Hepatocyte (in vitro differentiated cells): ENCODE measurements at regions not wholly inside any gene's neighbourhood (a gene's known extent, or its start where the extent isn't known, plus 50 kb on each side); places are given as distances from the start of the nearest gene placed in this dataset.

ENCODE experiments used
- DNase-seq: peaks from one replicate; pipeline ENCODE4 v3.0.0-alpha.2; 2016; ENCODE audit warnings: low spot score
- H2AFZ ChIP-seq: fragments of 200-600 bp; sonication (generic); 2 replicates; pipeline ENCODE4 v1.6.0; 2016; ENCODE audit warnings: antibody characterized with exemption, mild to moderate bottlenecking
- H3K27ac ChIP-seq: fragments of 200-600 bp; sonication (generic); 2 replicates; pipeline ENCODE4 v1.5.1; 2016; ENCODE audit warnings: mild to moderate bottlenecking
- H3K27me3 ChIP-seq: fragments of 200-600 bp; sonication (generic); 2 replicates; pipeline ENCODE4 v1.6.1; 2016
- H3K36me3 ChIP-seq: fragments of 200-600 bp; sonication (generic); replicated peaks from 2 replicates; pipeline ENCODE4 v1.5.1; 2016; ENCODE audit warnings: low read depth; ENCODE audit not compliant: insufficient read depth
- H3K4me1 ChIP-seq: fragments of 200-600 bp; sonication (generic); 2 replicates; pipeline ENCODE4 v1.5.1; 2016; ENCODE audit warnings: mild to moderate bottlenecking, moderate library complexity; ENCODE audit not compliant: insufficient read depth
- H3K4me2 ChIP-seq: fragments of 200-600 bp; sonication (generic); 2 replicates; pipeline ENCODE4 v1.6.0; 2016
- H3K4me3 ChIP-seq: fragments of 200-600 bp; sonication (generic); 2 replicates; pipeline ENCODE4 v1.5.1; 2016; ENCODE audit warnings: mild to moderate bottlenecking
- H3K79me2 ChIP-seq: fragments of 200-600 bp; sonication (generic); 2 replicates; pipeline ENCODE4 v1.6.0; 2017; ENCODE audit warnings: mild to moderate bottlenecking
- H3K9me2 ChIP-seq: fragments of 200-600 bp; sonication (generic); replicated peaks from 2 replicates; pipeline ENCODE4 v1.6.0; 2017; ENCODE audit warnings: mild to moderate bottlenecking; ENCODE audit not compliant: insufficient read depth
- H3K9me3 ChIP-seq: fragments of 200-600 bp; sonication (generic); 2 replicates; pipeline ENCODE4 v1.5.1; 2016; ENCODE audit warnings: low read depth, mild to moderate bottlenecking
- H4K20me1 ChIP-seq: fragments of 200-600 bp; sonication (generic); 2 replicates; pipeline ENCODE4 v1.6.0; 2016; ENCODE audit warnings: mild to moderate bottlenecking; ENCODE audit not compliant: insufficient read depth, poor library complexity, severe bottlenecking
- CTCF ChIP-seq: fragments of 200-600 bp; sonication (generic); IDR thresholded peaks from 2 replicates; pipeline ENCODE4 v1.5.1; 2016; ENCODE audit warnings: antibody characterized with exemption, mild to moderate bottlenecking; ENCODE audit not compliant: poor library complexity
- EZH2 ChIP-seq: fragments of 200-600 bp; sonication (generic); IDR thresholded peaks from 2 replicates; pipeline ENCODE4 v1.6.1; 2016; ENCODE audit warnings: antibody characterized with exemption, mild to moderate bottlenecking, borderline replicate concordance
- EZH2phosphoT487 ChIP-seq: fragments of 200-600 bp; sonication (generic); IDR thresholded peaks from one replicate; pipeline ENCODE4 v1.6.1; 2018; ENCODE audit warnings: antibody characterized with exemption, mild to moderate bottlenecking, low read depth, moderate library complexity; ENCODE audit not compliant: unreplicated experiment, severe bottlenecking
- WGBS: methylation state at CpG from one replicate; pipeline ENCODE4 v1.1.6; 2016; ENCODE audit warnings: low lambda C conversion rate; ENCODE audit errors: missing lambda C conversion rate; 5-methylcytosine and 5-hydroxymethylcytosine counted together

DNA sequence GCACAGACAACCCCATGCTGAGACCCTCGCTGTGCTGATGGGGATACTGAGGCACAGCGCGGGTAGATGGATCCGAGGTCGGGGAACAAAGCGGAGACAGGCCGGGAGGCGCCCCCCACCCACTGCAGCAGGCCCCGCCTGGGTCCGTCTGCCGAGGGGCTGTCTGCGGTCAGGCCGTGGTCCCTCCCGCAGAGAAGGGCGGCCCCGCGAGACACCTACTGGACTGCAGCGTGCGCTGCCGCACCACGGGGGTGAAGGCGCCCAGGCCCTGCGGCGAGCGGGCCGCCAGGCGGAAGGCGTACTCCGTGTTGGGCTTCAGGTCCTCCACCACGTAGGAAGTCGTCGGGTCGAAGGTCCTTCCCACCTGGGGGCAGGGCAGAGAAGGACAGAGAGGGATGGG is 101.9 kb downstream of the PTPRS start:
- Histone ChIP-seq H3K36me3 (no peaks in the 10 kb centered on the region), H3K4me2 (no peak overlapping the region), H3K9me2 (no peaks in the 10 kb centered on the region), H3K4me3 (no peak overlapping the region), H2AFZ (no peak overlapping the region), H3K79me2 (no peaks in the 10 kb centered on the region), H3K4me1 (no peaks in the 10 kb centered on the region), H3K27ac (no peak overlapping the region), H4K20me1 (no peaks in the 10 kb centered on the region), H3K27me3 (no peaks in the 10 kb centered on the region), H3K9me3 (no peaks in the 10 kb centered on the region)
- 92% methylated on average over 27 of the region's 33 CpGs for WGBS
- no peak for TF ChIP-seq EZH2phosphoT487
- TF ChIP-seq EZH2, result no peak
- TF ChIP-seq CTCF, result no peak
- DNase-seq, result no peak

DNA sequence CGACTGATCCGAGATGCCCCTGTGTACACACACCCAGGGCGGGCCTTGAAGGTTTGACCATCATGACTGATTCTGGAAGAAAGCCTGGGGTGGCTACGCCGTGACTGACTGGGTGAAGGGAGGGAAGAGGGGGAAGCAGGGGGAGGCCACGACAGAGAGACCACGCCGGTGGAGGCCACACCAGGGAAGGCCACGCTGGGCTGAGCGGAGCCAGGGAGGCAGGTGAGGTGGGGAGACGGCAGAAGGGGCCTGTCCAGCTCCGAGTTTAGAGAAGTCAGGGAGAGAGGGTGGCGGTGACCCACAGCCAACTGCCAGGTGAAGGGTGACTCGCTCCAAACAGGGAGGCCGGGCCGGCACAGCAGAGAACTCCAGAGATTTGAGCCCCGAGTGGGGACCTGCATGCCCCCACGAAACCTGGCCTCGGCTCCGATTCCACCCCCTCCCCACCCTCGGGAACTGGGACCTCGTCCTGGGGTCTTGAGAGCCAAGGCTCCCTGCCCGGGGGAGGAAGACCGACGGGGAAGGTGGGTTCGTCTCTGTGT is 102.6 kb downstream of the PTPRS start:
- Histone ChIP-seq H3K36me3 (no peaks in the 10 kb centered on the region), H3K4me3 (no peak overlapping the region), H3K9me3 (no peaks in the 10 kb centered on the region), H3K79me2 (no peaks in the 10 kb centered on the region), H3K4me2 (no peak overlapping the region), H3K9me2 (no peaks in the 10 kb centered on the region), H3K27me3 (no peaks in the 10 kb centered on the region), H3K27ac (no peak overlapping the region), H3K4me1 (no peaks in the 10 kb centered on the region), H4K20me1 (no peaks in the 10 kb centered on the region), H2AFZ (no peak overlapping the region)
- DNase-seq, result no peak
- no peak for TF ChIP-seq CTCF
- TF ChIP-seq EZH2phosphoT487, result no peak
- TF ChIP-seq EZH2, result no peak
- 99% methylated on average over 16 of the region's 26 CpGs for WGBS

DNA sequence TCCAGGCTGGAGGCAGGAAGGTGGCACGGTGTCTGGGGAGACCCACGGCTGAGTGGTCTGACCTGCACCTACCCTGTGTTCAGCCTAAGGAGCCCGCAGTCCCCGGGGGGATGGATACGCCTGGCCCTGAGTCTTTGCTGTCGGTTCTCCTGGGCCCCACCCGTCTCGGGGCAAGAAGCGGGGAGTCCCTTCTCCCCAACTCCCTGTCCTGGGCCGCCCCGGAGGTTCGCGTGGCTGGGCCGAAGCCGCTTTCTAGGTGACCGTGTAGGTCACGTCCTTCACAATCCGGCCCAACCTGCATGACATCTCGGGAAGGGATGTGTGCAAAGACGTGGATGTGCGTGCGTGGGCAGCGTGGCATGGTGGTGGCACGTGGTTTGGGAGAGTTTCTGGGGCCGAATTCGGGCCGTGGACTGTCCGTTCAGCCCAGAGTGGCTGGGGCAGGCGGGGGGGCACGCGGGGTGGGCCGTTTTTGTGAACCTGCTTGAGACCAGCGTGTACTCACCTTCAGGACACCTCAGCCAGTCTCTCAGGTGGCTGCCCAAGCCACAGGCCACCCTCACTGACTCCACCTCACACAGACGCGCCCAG is 103.3 kb downstream of the PTPRS start:
- H4K20me1 ChIP-seq, result no peaks in the 10 kb centered on the region
- 98% methylated on average over 29 of the region's 35 CpGs for WGBS
- no peaks in the 10 kb centered on the region for H3K9me2 ChIP-seq
- no peak overlapping the region for H3K4me2 ChIP-seq
- H2AFZ ChIP-seq, result no peak overlapping the region
- no peaks in the 10 kb centered on the region for H3K4me1 ChIP-seq
- no peaks in the 10 kb centered on the region for H3K36me3 ChIP-seq
- no peaks in the 10 kb centered on the region for H3K9me3 ChIP-seq
- no peak overlapping the region for H3K4me3 ChIP-seq
- no peak overlapping the region for H3K27ac ChIP-seq
- H3K27me3 ChIP-seq, result no peaks in the 10 kb centered on the region
- no peaks in the 10 kb centered on the region for H3K79me2 ChIP-seq
- TF ChIP-seq EZH2phosphoT487 (no peak), EZH2 (no peak), CTCF (no peak)
- no peak for DNase-seq
